OCI-LY7 (cell line): ENCODE measurements at regions not wholly inside any gene's neighbourhood (a gene's known extent, or its start where the extent isn't known, plus 50 kb on each side); places are given as distances from the start of the nearest gene placed in this dataset.

Experiments
- BruUV-seq: library from RNA; stranded (reverse); fragments of 400-500 nt; replicated peaks from 2 replicates; lab custom pipeline; 2021; lab: Mats Ljungman, UMichigan
- CTCF ChIA-PET: fragments of 300-600 bp; sonication (Branson Sonifier 250); formaldehyde crosslinking; loops from one replicate; lab custom pipeline; 2022; ENCODE audit warnings: antibody characterized with exemption; ENCODE audit not compliant: unreplicated experiment; lab: Charles Lee
- POLR2A ChIA-PET: fragments of 300-600 bp; sonication (Branson Sonifier 250); formaldehyde crosslinking; loops from one replicate; lab custom pipeline; 2022; ENCODE audit warnings: antibody characterized with exemption; lab: Charles Lee
- DNase-seq: peaks from one replicate; pipeline ENCODE4 v3.0.0-alpha.2; 2015; ENCODE audit warnings: low spot score
- H2AFZ ChIP-seq: fragments of 200-600 bp; sonication (generic), shearing (Covaris generic); 2 replicates; pipeline ENCODE4 v1.6.1; 2014; ENCODE audit warnings: mild to moderate bottlenecking, antibody characterized with exemption, low read length, moderate library complexity
- H3K27ac ChIP-seq: fragments of 200-600 bp; sonication (generic); 2 replicates; pipeline ENCODE4 v1.5.1; 2014; ENCODE audit warnings: mixed run types, low read depth, mild to moderate bottlenecking, moderate library complexity, low read length, inconsistent platforms; ENCODE audit not compliant: poor library complexity, severe bottlenecking
- H3K36me3 ChIP-seq: fragments of 200-600 bp; sonication (generic); 2 replicates; pipeline ENCODE4 v1.6.1; 2014; ENCODE audit warnings: mild to moderate bottlenecking, antibody characterized with exemption, low read length, moderate library complexity, mixed read lengths; ENCODE audit not compliant: insufficient read depth
- H3K4me1 ChIP-seq: fragments of 200-600 bp; sonication (generic); 2 replicates; pipeline ENCODE4 v1.5.1; 2014; ENCODE audit warnings: mild to moderate bottlenecking, low read length; ENCODE audit not compliant: insufficient read depth, poor library complexity, severe bottlenecking
- H3K4me2 ChIP-seq: fragments of 200-600 bp; sonication (generic); 2 replicates; pipeline ENCODE4 v1.6.1; 2014; ENCODE audit warnings: mild to moderate bottlenecking, low read length
- H3K4me3 ChIP-seq: fragments of 200-600 bp; sonication (generic); 2 replicates; pipeline ENCODE4 v1.5.1; 2014; ENCODE audit warnings: mild to moderate bottlenecking, low read depth, low read length; ENCODE audit not compliant: poor library complexity, severe bottlenecking
- H3K79me2 ChIP-seq: fragments of 200-600 bp; sonication (generic); 2 replicates; pipeline ENCODE4 v1.6.1; 2016; ENCODE audit warnings: low read depth, mild to moderate bottlenecking, low read length, moderate library complexity, mixed read lengths; ENCODE audit not compliant: insufficient read depth
- H3K9me2 ChIP-seq: fragments of 200-600 bp; sonication (generic); 2 replicates; pipeline ENCODE4 v1.6.1; 2016; ENCODE audit warnings: mild to moderate bottlenecking, low read length, mixed read lengths; ENCODE audit not compliant: insufficient read depth
- H3K9me3 ChIP-seq: fragments of 200-600 bp; sonication (generic); 2 replicates; pipeline ENCODE4 v1.6.1; 2014; ENCODE audit warnings: mild to moderate bottlenecking, mixed run types, low read length, mixed read lengths
- H4K20me1 ChIP-seq: fragments of 200-600 bp; sonication (generic); 2 replicates; pipeline ENCODE4 v1.6.1; 2014; ENCODE audit warnings: mild to moderate bottlenecking, antibody characterized with exemption, low read length, moderate library complexity, mixed read lengths; ENCODE audit not compliant: insufficient read depth
- EZH2phosphoT487 ChIP-seq: fragments of 200-600 bp; sonication (generic); IDR thresholded peaks from 2 replicates; pipeline ENCODE4 v1.6.1; 2018; ENCODE audit warnings: low read depth, borderline replicate concordance, mild to moderate bottlenecking, mixed run types, antibody characterized with exemption, low read length, moderate library complexity, mixed read lengths
- intact Hi-C: fragments of 100-400 bp; cut with micrococcal nuclease; formaldehyde crosslinking; loops from one replicate; pipeline ENCODE4 v1.10.0; 2022; ENCODE audit not compliant: unreplicated experiment
- TF ChIP-seq, protein P1 (sequence below): fragments of 200-600 bp; sonication (generic); conservative IDR thresholded peaks from 2 replicates; pipeline ENCODE4 v1.5.1; 2014; ENCODE audit warnings: mild to moderate bottlenecking, antibody characterized with exemption, low read length, moderate library complexity, mixed read lengths

DNA sequence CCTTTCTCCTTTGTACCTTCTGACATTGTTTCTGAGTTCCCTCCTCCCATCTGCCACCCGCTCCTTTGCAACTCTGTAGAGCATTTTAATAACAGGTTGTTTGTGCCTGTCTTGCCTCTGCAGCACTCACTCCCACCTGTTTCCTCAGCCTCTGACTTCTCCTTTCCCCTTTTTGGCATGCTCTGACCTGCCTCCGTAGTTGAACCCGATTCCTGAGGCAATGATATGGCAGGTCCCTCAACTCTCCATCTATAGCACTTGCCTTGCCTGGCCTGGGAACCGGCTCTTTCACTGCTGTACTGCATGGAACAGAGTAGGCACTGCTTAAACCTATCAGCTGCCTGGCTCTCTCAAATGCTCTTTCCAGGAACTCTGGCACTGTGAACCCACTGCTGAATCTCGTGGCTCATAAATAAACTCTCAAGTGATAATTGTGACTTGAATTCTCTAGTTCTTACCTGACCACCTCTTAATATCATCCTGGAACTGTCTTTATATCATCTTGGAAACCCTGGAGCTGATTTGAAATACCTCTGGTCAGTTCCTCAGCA is 50.3 kb downstream of the UTRN start:
- H3K9me2 ChIP-seq: no peaks in the 10 kb centered on the region
- TF ChIP-seq, protein P1, sequence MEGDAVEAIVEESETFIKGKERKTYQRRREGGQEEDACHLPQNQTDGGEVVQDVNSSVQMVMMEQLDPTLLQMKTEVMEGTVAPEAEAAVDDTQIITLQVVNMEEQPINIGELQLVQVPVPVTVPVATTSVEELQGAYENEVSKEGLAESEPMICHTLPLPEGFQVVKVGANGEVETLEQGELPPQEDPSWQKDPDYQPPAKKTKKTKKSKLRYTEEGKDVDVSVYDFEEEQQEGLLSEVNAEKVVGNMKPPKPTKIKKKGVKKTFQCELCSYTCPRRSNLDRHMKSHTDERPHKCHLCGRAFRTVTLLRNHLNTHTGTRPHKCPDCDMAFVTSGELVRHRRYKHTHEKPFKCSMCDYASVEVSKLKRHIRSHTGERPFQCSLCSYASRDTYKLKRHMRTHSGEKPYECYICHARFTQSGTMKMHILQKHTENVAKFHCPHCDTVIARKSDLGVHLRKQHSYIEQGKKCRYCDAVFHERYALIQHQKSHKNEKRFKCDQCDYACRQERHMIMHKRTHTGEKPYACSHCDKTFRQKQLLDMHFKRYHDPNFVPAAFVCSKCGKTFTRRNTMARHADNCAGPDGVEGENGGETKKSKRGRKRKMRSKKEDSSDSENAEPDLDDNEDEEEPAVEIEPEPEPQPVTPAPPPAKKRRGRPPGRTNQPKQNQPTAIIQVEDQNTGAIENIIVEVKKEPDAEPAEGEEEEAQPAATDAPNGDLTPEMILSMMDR: no peak
- no peak for TF ChIP-seq EZH2phosphoT487
- H3K27ac ChIP-seq: no peak overlapping the region
- peak overlapping the region; percentile 81 for H3K4me2 ChIP-seq
- H3K79me2 ChIP-seq: no peaks in the 10 kb centered on the region
- CTCF ChIA-PET: no interaction called here
- DNase-seq: peak; percentile 35
- no peaks in the 10 kb centered on the region for H3K36me3 ChIP-seq
- no peaks in the 10 kb centered on the region for H3K9me3 ChIP-seq
- peak overlapping the region; percentile 12 for H3K4me3 ChIP-seq
- H3K4me1 ChIP-seq: peaks cover 39% of the 10 kb centered on the region
- BruUV-seq: no TSS peak
- POLR2A ChIA-PET: interaction anchor here (0.6 kb wide), 1 partner anchor 12 kb away, joined by 5 read pairs; no protein-coding TSS in a partner anchor
- H4K20me1 ChIP-seq: no peaks in the 10 kb centered on the region; the same call in 1 of the 2 replicates
- no peak overlapping the region for H2AFZ ChIP-seq
- intact Hi-C loops: loop anchor here (5.0 kb wide), 1 partner anchor 228 kb away; no protein-coding TSS in a partner anchor

DNA sequence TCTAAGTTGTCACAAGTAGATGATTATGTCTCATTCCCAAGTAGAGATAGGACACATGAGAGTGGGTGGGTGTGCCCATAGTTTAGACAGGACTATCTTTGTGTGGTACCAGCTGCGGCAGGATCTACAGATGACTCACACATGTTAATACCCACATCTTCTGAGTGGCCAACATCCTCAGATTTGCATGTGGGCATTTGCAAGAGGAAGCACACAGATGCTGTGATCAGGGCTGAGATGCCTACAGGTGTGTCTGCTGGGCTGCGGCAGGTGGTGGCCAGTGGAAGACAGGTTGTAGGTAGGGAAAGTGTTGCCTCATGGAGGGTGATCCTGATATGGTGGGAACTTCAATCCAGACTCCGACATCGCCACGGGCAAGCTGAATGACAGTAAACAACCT is 50.8 kb downstream of the UTRN start:
- no peaks in the 10 kb centered on the region for H3K36me3 ChIP-seq
- H3K9me3 ChIP-seq: no peaks in the 10 kb centered on the region
- CTCF ChIA-PET: no interaction called here
- H3K4me1 ChIP-seq: peaks cover 41% of the 10 kb centered on the region
- H4K20me1 ChIP-seq: no peaks in the 10 kb centered on the region; the same call in 1 of the 2 replicates
- H3K4me3 ChIP-seq: peak overlapping the region; percentile 12
- POLR2A ChIA-PET: interaction anchor here (0.6 kb wide), 2 partner anchors 12 to 112 kb away, joined by 3 to 5 read pairs; no protein-coding TSS in a partner anchor
- no TSS peak for BruUV-seq
- intact Hi-C loops: loop anchor here (5.0 kb wide), 1 partner anchor 229 kb away; no protein-coding TSS in a partner anchor
- DNase-seq: peak; percentile 61
- no peak overlapping the region for H3K27ac ChIP-seq
- TF ChIP-seq, protein P1: no peak
- TF ChIP-seq EZH2phosphoT487: no peak
- no peak overlapping the region for H2AFZ ChIP-seq
- no peaks in the 10 kb centered on the region for H3K79me2 ChIP-seq
- H3K4me2 ChIP-seq: peak overlapping the region; percentile 81
- H3K9me2 ChIP-seq: no peaks in the 10 kb centered on the region

DNA sequence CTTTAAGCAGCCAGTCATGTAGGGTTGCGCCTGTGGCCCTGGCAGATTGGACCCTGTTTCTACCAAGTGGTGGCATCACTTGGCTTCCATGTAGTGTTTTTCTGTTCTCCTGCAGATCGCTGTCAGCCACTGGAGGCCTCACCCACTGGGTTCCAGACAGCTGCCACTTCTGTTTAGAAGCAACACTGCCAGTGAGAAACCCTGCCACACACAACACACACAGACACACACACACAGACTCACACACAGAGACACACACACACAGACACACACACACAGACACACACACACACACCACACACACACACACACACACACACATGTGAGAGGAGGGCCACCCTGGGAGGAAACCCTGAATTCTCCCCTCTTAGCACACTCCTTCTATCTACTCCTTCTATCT is 51.8 kb downstream of the UTRN start:
- Histone ChIP-seq H3K4me2 (no peak overlapping the region), H3K9me3 (no peaks in the 10 kb centered on the region), H3K4me1 (peaks cover 51% of the 10 kb centered on the region), H3K36me3 (no peaks in the 10 kb centered on the region), H4K20me1 (no peaks in the 10 kb centered on the region; the same call in 1 of the 2 replicates), H3K79me2 (no peaks in the 10 kb centered on the region), H3K27ac (no peak overlapping the region), H3K4me3 (no peak overlapping the region), H3K9me2 (no peaks in the 10 kb centered on the region), H2AFZ (no peak overlapping the region)
- no TSS peak for BruUV-seq
- ChIA-PET CTCF (no interaction called here), POLR2A (interaction anchor here (0.8 kb wide), 1 partner anchor 16 kb away, joined by 5 read pairs; no protein-coding TSS in a partner anchor)
- intact Hi-C loops: loop anchor here (5.0 kb wide), 1 partner anchor 230 kb away; no protein-coding TSS in a partner anchor
- peak; percentile 11 for DNase-seq
- TF ChIP-seq EZH2phosphoT487: no peak
